NCI-H1694 (cell line): ENCODE measurements at regions not wholly inside any gene's neighbourhood (a gene's known extent, or its start where the extent isn't known, plus 50 kb on each side); places are given as distances from the start of the nearest gene placed in this dataset.
"Not testable (repeated sequence)": the region's sequence is repeated elsewhere in the genome, so short reads cannot be mapped to it uniquely, and the experiment has no call there.

Experiments
- DNase-seq: peaks from one replicate; lab custom pipeline; 2025; lab: John Stamatoyannopoulos, UW

GRCh38 chr10:90028312-90028711 lies 326.9 kb downstream of the KIF20B start:
- DNase-seq, result no peak

GRCh38 chr10:90031776-90032175 lies 330.4 kb downstream of the KIF20B start:
- no peak for DNase-seq

GRCh38 chr10:90032519-90032918 lies 331.1 kb downstream of the KIF20B start:
- no peak for DNase-seq

- not testable (repeated sequence) for DNase-seq
Observed at GRCh38 chr10:90034862-90035261, 333.5 kb downstream of the KIF20B start.

- no peak for DNase-seq
Observed at GRCh38 chr10:90041585-90041984, 340.2 kb downstream of the KIF20B start.

GRCh38 chr10:90042075-90042474 lies 340.7 kb downstream of the KIF20B start:
- no peak for DNase-seq

- DNase-seq, result no peak
Observed at GRCh38 chr10:90047243-90047729, 345.9 kb downstream of the KIF20B start.

- no peak for DNase-seq
Observed at GRCh38 chr10:90051053-90051452, 349.7 kb downstream of the KIF20B start.

GRCh38 chr10:90051474-90051873 lies 350.1 kb downstream of the KIF20B start:
- DNase-seq, result no peak

GRCh38 chr10:90062786-90063185 lies 361.4 kb downstream of the KIF20B start:
- no peak for DNase-seq

- no peak for DNase-seq
Observed at GRCh38 chr10:90064295-90064694, 362.9 kb downstream of the KIF20B start.

- no peak for DNase-seq
Observed at GRCh38 chr10:90066435-90066834, 365.0 kb downstream of the KIF20B start.

GRCh38 chr10:90075995-90076394 lies 374.6 kb downstream of the KIF20B start:
- no peak for DNase-seq

GRCh38 chr10:90079819-90080218 lies 378.4 kb downstream of the KIF20B start:
- no peak for DNase-seq

GRCh38 chr10:90086606-90087190 lies 385.3 kb downstream of the KIF20B start:
- not testable (repeated sequence) for DNase-seq

- no peak for DNase-seq
Observed at GRCh38 chr10:90087197-90088023, 386.0 kb downstream of the KIF20B start.

GRCh38 chr10:90088024-90088317 lies 386.6 kb downstream of the KIF20B start:
- DNase-seq, result no peak

- no peak for DNase-seq
Observed at GRCh38 chr10:90089719-90090118, 388.3 kb downstream of the KIF20B start.

GRCh38 chr10:90096196-90096595 lies 394.8 kb downstream of the KIF20B start:
- DNase-seq, result no peak

- not testable (repeated sequence) for DNase-seq
Observed at GRCh38 chr10:90107581-90107980, 406.2 kb downstream of the KIF20B start.

- no peak for DNase-seq
Observed at GRCh38 chr10:90111671-90112070, 410.3 kb downstream of the KIF20B start.

- DNase-seq, result no peak
Observed at GRCh38 chr10:90112681-90113080, 411.3 kb downstream of the KIF20B start.

GRCh38 chr10:90118567-90118966 lies 417.2 kb downstream of the KIF20B start:
- DNase-seq, result not testable (repeated sequence)
